HCT116 (cell line): ENCODE measurements at regions not wholly inside any gene's neighbourhood (a gene's known extent, or its start where the extent isn't known, plus 50 kb on each side); places are given as distances from the start of the nearest gene placed in this dataset.

Experiments used
- ATAC-seq: fragments of 200-7000 bp; cut with Tn5 transposase; 2 replicates; pipeline ENCODE4 v1.9.1; 2020; ENCODE audit warnings: mild to moderate bottlenecking, moderate library complexity
- BruUV-seq: library from RNA; stranded (reverse); fragments of 400-500 nt; replicated peaks from 2 replicates; lab custom pipeline; 2021; lab: Mats Ljungman, UMichigan
- CTCF ChIA-PET: fragments of 300-600 bp; sonication (Branson Sonifier 250); formaldehyde crosslinking; loops from one replicate; lab custom pipeline; 2021; ENCODE audit warnings: antibody characterized with exemption; lab: Charles Lee
- POLR2A ChIA-PET: fragments of 300-600, 350-600 bp; sonication (Branson Sonifier 250); formaldehyde crosslinking; loops from one replicate; lab custom pipeline; 2021; ENCODE audit warnings: antibody characterized with exemption; lab: Charles Lee
- RAD21 ChIA-PET, 2 experiments: fragments of 300-600 bp; sonication (Branson Sonifier 250); formaldehyde crosslinking; loops; one replicate each; lab custom pipeline; 2023; ENCODE audit warnings: low total read pairs in 2 of 2; ENCODE audit not compliant: uncharacterized antibody in 2 of 2, unreplicated experiment in 2 of 2, low non-redundant PET in 1 of 2; lab: Charles Lee
- DNase-seq: peaks from one replicate; pipeline ENCODE4 v3.0.0-alpha.2; 2010; ENCODE audit warnings: low read depth, low spot score
- H2AFZ ChIP-seq: fragments of 200-600 bp; shearing (Covaris generic), sonication (generic); 2 replicates; pipeline ENCODE4 v1.6.1; 2017; ENCODE audit warnings: low read depth, mixed run types, mixed read lengths, antibody characterized with exemption, low read length; ENCODE audit not compliant: poor library complexity, severe bottlenecking
- H3K27ac ChIP-seq: 2 replicates; pipeline ENCODE4 v1.5.1; 2012; ENCODE audit warnings: low read depth, low read length
- H3K27me3 ChIP-seq: fragments of 200-600 bp; sonication (generic); 2 replicates; pipeline ENCODE4 v1.6.1; 2016; ENCODE audit warnings: mixed run types, low read length, mixed read lengths; ENCODE audit not compliant: insufficient read depth
- H3K36me3 ChIP-seq, 2 experiments: fragments of 200-500 bp in 1 of 2; fragments of 200-600 bp in 1 of 2; sonication (Bioruptor generic) in 1 of 2; sonication (generic) in 1 of 2; 2 replicates each; pipeline versions ENCODE4 v1.5.1 to v1.6.1; 2014 to 2016; ENCODE audit warnings: low read length in 2 of 2, inconsistent platforms in 1 of 2, mixed read lengths in 1 of 2, mixed run types in 1 of 2; ENCODE audit not compliant: insufficient read depth in 2 of 2, control insufficient read depth in 1 of 2
- H3K4me1 ChIP-seq, 2 experiments: fragments of 200-600 bp in 1 of 2; sonication (generic) in 1 of 2; 2 replicates each; pipeline versions ENCODE4 v1.5.1 to v1.6.1; 2012 to 2017; ENCODE audit warnings: low read length in 2 of 2, inconsistent platforms in 1 of 2, mild to moderate bottlenecking in 1 of 2, mixed read lengths in 1 of 2, mixed run types in 1 of 2, moderate library complexity in 1 of 2; ENCODE audit not compliant: insufficient read depth in 2 of 2, control insufficient read depth in 1 of 2
- H3K4me2 ChIP-seq: fragments of 200-600 bp; sonication (generic); 2 replicates; pipeline ENCODE4 v1.6.1; 2017; ENCODE audit warnings: mixed run types, low read length, mixed read lengths
- H3K4me3 ChIP-seq, 2 experiments: fragments of 200-600 bp in 1 of 2; sonication (generic) in 1 of 2; replicated peaks in 1 of 2; 2 replicates each; pipeline ENCODE4 v1.5.1; 2011 to 2016; ENCODE audit warnings: low read length in 2 of 2, control low read depth in 1 of 2, low read depth in 1 of 2, mild to moderate bottlenecking in 1 of 2, mixed read lengths in 1 of 2, mixed run types in 1 of 2
- H3K79me2 ChIP-seq: fragments of 200-600 bp; sonication (generic); 2 replicates; pipeline ENCODE4 v1.6.1; 2017; ENCODE audit warnings: mild to moderate bottlenecking, mixed run types, low read length, moderate library complexity, mixed read lengths; ENCODE audit not compliant: insufficient read depth
- H3K9ac ChIP-seq: fragments of 200-600 bp; sonication (generic); 2 replicates; pipeline ENCODE4 v1.6.1; 2016; ENCODE audit warnings: low read length, mixed read lengths
- H3K9me2 ChIP-seq: fragments of 200-600 bp; sonication (generic), shearing (Covaris generic); 2 replicates; pipeline ENCODE4 v1.6.1; 2017; ENCODE audit warnings: mixed run types, mild to moderate bottlenecking, moderate library complexity; ENCODE audit not compliant: insufficient read depth
- H3K9me3 ChIP-seq, 2 experiments: fragments of 200-500 bp in 1 of 2; fragments of 200-600 bp in 1 of 2; sonication (Bioruptor generic) in 1 of 2; sonication (generic) in 1 of 2; 2 replicates each; pipeline ENCODE4 v1.6.1; 2014 to 2017; ENCODE audit warnings: low read length in 2 of 2, mixed read lengths in 2 of 2, inconsistent platforms in 1 of 2, low read depth in 1 of 2, mild to moderate bottlenecking in 1 of 2, mixed run types in 1 of 2, moderate library complexity in 1 of 2; ENCODE audit not compliant: control insufficient read depth in 1 of 2, insufficient read depth in 1 of 2
- H4K20me1 ChIP-seq: fragments of 200-600 bp; sonication (generic), shearing (Covaris generic); 2 replicates; pipeline ENCODE4 v1.6.1; 2017; ENCODE audit warnings: mixed run types, mild to moderate bottlenecking, moderate library complexity; ENCODE audit not compliant: insufficient read depth
- CTCF ChIP-seq, 3 experiments: fragments of 200-600 bp in 1 of 3; sonication (generic) in 1 of 3; IDR thresholded peaks in 2 of 3; conservative IDR thresholded peaks in 1 of 3; 2 replicates each; pipeline ENCODE4 v1.5.1; 2012 to 2017; ENCODE audit warnings: low read depth in 2 of 3, low read length in 2 of 3, antibody characterized with exemption in 1 of 3, borderline replicate concordance in 1 of 3, control low read depth in 1 of 3, mild to moderate bottlenecking in 1 of 3, mixed read lengths in 1 of 3, mixed run types in 1 of 3, moderate library complexity in 1 of 3; ENCODE audit not compliant: insufficient read depth in 1 of 3
- EGR1 ChIP-seq: IDR thresholded peaks from 2 replicates; pipeline ENCODE4 v1.6.1; 2012; ENCODE audit warnings: low read depth
- ELF1 ChIP-seq: IDR thresholded peaks from 2 replicates; pipeline ENCODE4 v1.6.1; 2012; ENCODE audit warnings: low read depth, borderline replicate concordance
- EZH2 ChIP-seq: fragments of 200-600 bp; sonication (generic); IDR thresholded peaks from 2 replicates; pipeline ENCODE4 v1.6.1; 2017; ENCODE audit warnings: antibody characterized with exemption, mixed run types
- EZH2phosphoT487 ChIP-seq: fragments of 200-600 bp; IDR thresholded peaks from 2 replicates; pipeline ENCODE4 v1.6.1; 2018; ENCODE audit warnings: antibody characterized with exemption, borderline replicate concordance
- POLR2A ChIP-seq: IDR thresholded peaks from 2 replicates; pipeline ENCODE4 v1.7.0; 2011; ENCODE audit warnings: borderline replicate concordance; ENCODE audit not compliant: insufficient read depth, insufficient read length; ENCODE audit errors: extremely low read depth
- RAD21 ChIP-seq: IDR thresholded peaks from 2 replicates; pipeline ENCODE4 v1.6.1; 2012; ENCODE audit warnings: low read depth, mild to moderate bottlenecking
- SIN3A ChIP-seq: IDR thresholded peaks from 2 replicates; pipeline ENCODE4 v1.6.1; 2012; ENCODE audit warnings: low read depth
- SP1 ChIP-seq: IDR thresholded peaks from 2 replicates; pipeline ENCODE4 v1.6.1; 2012; ENCODE audit warnings: low read depth
- TCF7L2 ChIP-seq: IDR thresholded peaks from 2 replicates; pipeline ENCODE4 v1.7.0; 2011; ENCODE audit warnings: borderline replicate concordance, inconsistent platforms; ENCODE audit not compliant: insufficient read depth, insufficient read length; ENCODE audit errors: extremely low read depth
- ZBTB33 ChIP-seq: IDR thresholded peaks from 2 replicates; pipeline ENCODE4 v1.6.1; 2011; ENCODE audit warnings: mild to moderate bottlenecking, low read length, moderate library complexity; ENCODE audit not compliant: insufficient replicate concordance; ENCODE audit errors: extremely low read depth
- intact Hi-C: fragments of 100-400 bp; cut with micrococcal nuclease; formaldehyde crosslinking; loops from 2 replicates; pipeline ENCODE4 v1.10.0; 2022
- TF ChIP-seq, protein P1 (sequence below): IDR thresholded peaks from 2 replicates; pipeline ENCODE4 v1.6.1; 2012

- no peaks in the 10 kb centered on the region for H3K9me2 ChIP-seq
- TF ChIP-seq SP1 = no peak
- no peak for TF ChIP-seq ZBTB33
- TF ChIP-seq ELF1 = no peak
- TF ChIP-seq EZH2phosphoT487 = no peak
- TF ChIP-seq EZH2 = no peak
- TF ChIP-seq, all 23 proteins: peak for 0
- H3K4me1 ChIP-seq = no peaks in the 10 kb centered on the region
- no peak overlapping the region for H3K9ac ChIP-seq
- H3K4me2 ChIP-seq = no peak overlapping the region
- no peaks in the 10 kb centered on the region for H3K27me3 ChIP-seq
- no peaks in the 10 kb centered on the region; a peak in 2 of 4 replicates for H3K9me3 ChIP-seq
- CTCF ChIA-PET = interaction anchor here (1.6 kb wide), 1 partner anchor 10 kb away, joined by 4 read pairs; no protein-coding TSS in a partner anchor
- RAD21 ChIA-PET = no interaction called here
- no peak overlapping the region for H3K4me3 ChIP-seq
- H3K36me3 ChIP-seq = no peaks in the 10 kb centered on the region
- no peak overlapping the region for H3K27ac ChIP-seq
- intact Hi-C loops = no loop called here
- POLR2A ChIA-PET = no interaction called here
- no peak overlapping the region for H2AFZ ChIP-seq
- H4K20me1 ChIP-seq = no peaks in the 10 kb centered on the region
- ATAC-seq = no peak
- no peak for DNase-seq
- no TSS peak for BruUV-seq
- H3K79me2 ChIP-seq = no peaks in the 10 kb centered on the region
Measured at GRCh38 chr2:191545361-191545760, 132.6 kb upstream of the NABP1 start.

- no peak for DNase-seq
- CTCF ChIA-PET = interaction anchor here (0.8 to 2.0 kb wide), 4 partner anchors 12 to 610 kb away, joined by 3 to 5 read pairs (median 4); no protein-coding TSS in a partner anchor
- H3K4me3 ChIP-seq = no peak overlapping the region
- no peak overlapping the region for H3K9ac ChIP-seq
- no peaks in the 10 kb centered on the region for H3K9me3 ChIP-seq
- POLR2A ChIA-PET = no interaction called here
- no peak for ATAC-seq
- BruUV-seq = no TSS peak
- peaks cover 0 to 5% of the 10 kb centered on the region in 2 experiments; a peak in 2 of 4 replicates for H3K4me1 ChIP-seq
- H3K27ac ChIP-seq = no peak overlapping the region
- no peaks in the 10 kb centered on the region for H3K79me2 ChIP-seq
- H2AFZ ChIP-seq = no peak overlapping the region
- intact Hi-C loops = no loop called here
- H3K27me3 ChIP-seq = no peaks in the 10 kb centered on the region
- H4K20me1 ChIP-seq = no peaks in the 10 kb centered on the region
- H3K36me3 ChIP-seq = no peaks in the 10 kb centered on the region
- no peaks in the 10 kb centered on the region for H3K9me2 ChIP-seq
- TF ChIP-seq, protein P1, sequence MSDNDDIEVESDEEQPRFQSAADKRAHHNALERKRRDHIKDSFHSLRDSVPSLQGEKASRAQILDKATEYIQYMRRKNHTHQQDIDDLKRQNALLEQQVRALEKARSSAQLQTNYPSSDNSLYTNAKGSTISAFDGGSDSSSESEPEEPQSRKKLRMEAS = no peak
- TF ChIP-seq TCF7L2 = no peak
- TF ChIP-seq EGR1 = no peak
- no peak for TF ChIP-seq CTCF (IDR thresholded peaks at IDR 0.05 in 2 of 3, conservative IDR thresholded peaks at IDR 0.05 in 1 of 3; ENCODE audit: borderline replicate concordance in 1 of 3, insufficient read depth in 1 of 3, low read depth in 2 of 3, low read length in 2 of 3)
- no peak for TF ChIP-seq ELF1
- no peak for TF ChIP-seq SIN3A
- TF ChIP-seq EZH2 = no peak
- TF ChIP-seq RAD21 = no peak
- no peak for TF ChIP-seq POLR2A
- RAD21 ChIA-PET = no interaction called here
- H3K4me2 ChIP-seq = no peak overlapping the region
Measured at GRCh38 chr2:191552066-191552465, 125.9 kb upstream of the NABP1 start.
